ENCODE measurements at regions not wholly inside any gene's neighbourhood (a gene's known extent, or its start where the extent isn't known, plus 50 kb on each side); places are given as distances from the start of the nearest gene placed in this dataset.

- Histone ChIP-seq H3K4me1 (ENCODE audit: control insufficient read depth in 3 of 3, insufficient read depth in 2 of 3, low read depth in 1 of 3, low read length in 2 of 3) (no peaks in the 10 kb centered on the region), H3K27me3 (ENCODE audit: control insufficient read depth in 3 of 3, insufficient read depth in 3 of 3, low read length in 3 of 3) (no peaks in the 10 kb centered on the region), H3K36me3 (ENCODE audit: control insufficient read depth in 3 of 3, insufficient read depth in 2 of 3, low read depth in 1 of 3, low read length in 3 of 3) (no peaks in the 10 kb centered on the region), H3K4me3 (ENCODE audit: low read depth in 1 of 3, low read length in 3 of 3) (no peak overlapping the region), H3K9me3 (ENCODE audit: control insufficient read depth in 2 of 2, insufficient read depth in 1 of 2, low read depth in 1 of 2, low read length in 1 of 2) (no peaks in the 10 kb centered on the region), H3K27ac (ENCODE audit: low read depth in 1 of 3, low read length in 2 of 3) (no peak overlapping the region)
- DNase-seq (no peak), FAIRE-seq (no peak)
- 94 to 97% (median 94%) methylated on average over 1 of the region's 1 CpG for WGBS, 3 donors
These were observed 82.9 kb upstream of the CCDC85A start for GRCh38 chr2:56100791-56101312.

- Histone ChIP-seq H3K27ac (ENCODE audit: low read depth in 1 of 3, low read length in 2 of 3) (no peak overlapping the region), H3K36me3 (ENCODE audit: control insufficient read depth in 3 of 3, insufficient read depth in 2 of 3, low read depth in 1 of 3, low read length in 3 of 3) (no peaks in the 10 kb centered on the region), H3K27me3 (ENCODE audit: control insufficient read depth in 3 of 3, insufficient read depth in 3 of 3, low read length in 3 of 3) (no peaks in the 10 kb centered on the region), H3K9me3 (ENCODE audit: control insufficient read depth in 2 of 2, insufficient read depth in 1 of 2, low read depth in 1 of 2, low read length in 1 of 2) (no peaks in the 10 kb centered on the region), H3K4me3 (ENCODE audit: low read depth in 1 of 3, low read length in 3 of 3) (no peak overlapping the region), H3K4me1 (ENCODE audit: control insufficient read depth in 3 of 3, insufficient read depth in 2 of 3, low read depth in 1 of 3, low read length in 2 of 3) (no peaks in the 10 kb centered on the region)
- no peak for DNase-seq
- FAIRE-seq: no peak
- WGBS, 3 donors: 0 to 16% (median 4%) methylated on average over 1 of the region's 1 CpG
These were observed 81.7 kb upstream of the CCDC85A start for GRCh38 chr2:56102098-56102497.

- no peaks in the 10 kb centered on the region for H3K36me3 ChIP-seq (ENCODE audit: control insufficient read depth in 3 of 3, insufficient read depth in 2 of 3, low read depth in 1 of 3, low read length in 3 of 3)
- H3K27me3 ChIP-seq (ENCODE audit: control insufficient read depth in 3 of 3, insufficient read depth in 3 of 3, low read length in 3 of 3): no peaks in the 10 kb centered on the region
- no peak overlapping the region for H3K27ac ChIP-seq (ENCODE audit: low read depth in 1 of 3, low read length in 2 of 3)
- no peak for DNase-seq
- no peaks in the 10 kb centered on the region for H3K9me3 ChIP-seq (ENCODE audit: control insufficient read depth in 2 of 2, insufficient read depth in 1 of 2, low read depth in 1 of 2, low read length in 1 of 2)
- H3K4me3 ChIP-seq (ENCODE audit: low read depth in 1 of 3, low read length in 3 of 3): no peak overlapping the region
- WGBS, 3 donors: 72 to 83% (median 81%) methylated on average over 2 of the region's 2 CpGs
- no peak for FAIRE-seq
- no peaks in the 10 kb centered on the region for H3K4me1 ChIP-seq (ENCODE audit: control insufficient read depth in 3 of 3, insufficient read depth in 2 of 3, low read depth in 1 of 3, low read length in 2 of 3)
These were observed 80.9 kb upstream of the CCDC85A start for GRCh38 chr2:56102866-56103265.

- DNase-seq: no peak
- no peak for FAIRE-seq
- H3K4me1 ChIP-seq (ENCODE audit: control insufficient read depth in 3 of 3, insufficient read depth in 2 of 3, low read depth in 1 of 3, low read length in 2 of 3): no peaks in the 10 kb centered on the region
- H3K4me3 ChIP-seq (ENCODE audit: low read depth in 1 of 3, low read length in 3 of 3): no peak overlapping the region
- no peaks in the 10 kb centered on the region for H3K27me3 ChIP-seq (ENCODE audit: control insufficient read depth in 3 of 3, insufficient read depth in 3 of 3, low read length in 3 of 3)
- WGBS, 3 donors: 68 to 71% (median 68%) methylated on average over 1 of the region's 1 CpG
- no peaks in the 10 kb centered on the region for H3K9me3 ChIP-seq (ENCODE audit: control insufficient read depth in 2 of 2, insufficient read depth in 1 of 2, low read depth in 1 of 2, low read length in 1 of 2)
- no peaks in the 10 kb centered on the region for H3K36me3 ChIP-seq (ENCODE audit: control insufficient read depth in 3 of 3, insufficient read depth in 2 of 3, low read depth in 1 of 3, low read length in 3 of 3)
- no peak overlapping the region for H3K27ac ChIP-seq (ENCODE audit: low read depth in 1 of 3, low read length in 2 of 3)
These were observed 78.8 kb upstream of the CCDC85A start for GRCh38 chr2:56104962-56105361.

GRCh38 chr2:56107502-56108220, 76.1 kb upstream of the CCDC85A start:
- Histone ChIP-seq H3K4me3 (ENCODE audit: low read depth in 1 of 3, low read length in 3 of 3) (no peak overlapping the region), H3K27me3 (ENCODE audit: control insufficient read depth in 3 of 3, insufficient read depth in 3 of 3, low read length in 3 of 3) (no peaks in the 10 kb centered on the region), H3K4me1 (ENCODE audit: control insufficient read depth in 3 of 3, insufficient read depth in 2 of 3, low read depth in 1 of 3, low read length in 2 of 3) (no peaks in the 10 kb centered on the region), H3K9me3 (ENCODE audit: control insufficient read depth in 2 of 2, insufficient read depth in 1 of 2, low read depth in 1 of 2, low read length in 1 of 2) (no peaks in the 10 kb centered on the region), H3K36me3 (ENCODE audit: control insufficient read depth in 3 of 3, insufficient read depth in 2 of 3, low read depth in 1 of 3, low read length in 3 of 3) (no peaks in the 10 kb centered on the region), H3K27ac (ENCODE audit: low read depth in 1 of 3, low read length in 2 of 3) (no peak overlapping the region)
- no peak for FAIRE-seq
- no peak for DNase-seq
- WGBS, 3 donors: 55 to 67% (median 62%) methylated on average over 3 of the region's 3 CpGs

GRCh38 chr2:56108806-56109205, 75.0 kb upstream of the CCDC85A start:
- Histone ChIP-seq H3K4me1 (ENCODE audit: control insufficient read depth in 3 of 3, insufficient read depth in 2 of 3, low read depth in 1 of 3, low read length in 2 of 3) (no peaks in the 10 kb centered on the region), H3K9me3 (ENCODE audit: control insufficient read depth in 2 of 2, insufficient read depth in 1 of 2, low read depth in 1 of 2, low read length in 1 of 2) (no peaks in the 10 kb centered on the region), H3K27ac (ENCODE audit: low read depth in 1 of 3, low read length in 2 of 3) (no peak overlapping the region), H3K27me3 (ENCODE audit: control insufficient read depth in 3 of 3, insufficient read depth in 3 of 3, low read length in 3 of 3) (no peaks in the 10 kb centered on the region), H3K4me3 (ENCODE audit: low read depth in 1 of 3, low read length in 3 of 3) (no peak overlapping the region), H3K36me3 (ENCODE audit: control insufficient read depth in 3 of 3, insufficient read depth in 2 of 3, low read depth in 1 of 3, low read length in 3 of 3) (no peaks in the 10 kb centered on the region)
- DNase-seq: no peak
- WGBS, 3 donors: 40 to 45% (median 42%) methylated on average over 2 of the region's 2 CpGs
- FAIRE-seq: no peak

GRCh38 chr2:56109994-56110393, 73.8 kb upstream of the CCDC85A start:
- DNase-seq (no peak), FAIRE-seq (no peak)
- no peaks in the 10 kb centered on the region for H3K4me1 ChIP-seq (ENCODE audit: control insufficient read depth in 3 of 3, insufficient read depth in 2 of 3, low read depth in 1 of 3, low read length in 2 of 3)
- H3K27ac ChIP-seq (ENCODE audit: low read depth in 1 of 3, low read length in 2 of 3): no peak overlapping the region
- H3K9me3 ChIP-seq (ENCODE audit: control insufficient read depth in 2 of 2, insufficient read depth in 1 of 2, low read depth in 1 of 2, low read length in 1 of 2): no peaks in the 10 kb centered on the region
- no peaks in the 10 kb centered on the region for H3K36me3 ChIP-seq (ENCODE audit: control insufficient read depth in 3 of 3, insufficient read depth in 2 of 3, low read depth in 1 of 3, low read length in 3 of 3)
- H3K4me3 ChIP-seq (ENCODE audit: low read depth in 1 of 3, low read length in 3 of 3): no peak overlapping the region
- H3K27me3 ChIP-seq (ENCODE audit: control insufficient read depth in 3 of 3, insufficient read depth in 3 of 3, low read length in 3 of 3): no peaks in the 10 kb centered on the region

GRCh38 chr2:56113382-56113975, 70.3 kb upstream of the CCDC85A start:
- FAIRE-seq: no peak
- WGBS, 3 donors: 29 to 36% (median 33%) methylated on average over 4 of the region's 4 CpGs
- no peaks in the 10 kb centered on the region for H3K9me3 ChIP-seq (ENCODE audit: control insufficient read depth in 2 of 2, insufficient read depth in 1 of 2, low read depth in 1 of 2, low read length in 1 of 2)
- no peak for DNase-seq
- no peaks in the 10 kb centered on the region for H3K4me1 ChIP-seq (ENCODE audit: control insufficient read depth in 3 of 3, insufficient read depth in 2 of 3, low read depth in 1 of 3, low read length in 2 of 3)
- no peak overlapping the region for H3K4me3 ChIP-seq (ENCODE audit: low read depth in 1 of 3, low read length in 3 of 3)
- no peak overlapping the region for H3K27ac ChIP-seq (ENCODE audit: low read depth in 1 of 3, low read length in 2 of 3)
- H3K36me3 ChIP-seq (ENCODE audit: control insufficient read depth in 3 of 3, insufficient read depth in 2 of 3, low read depth in 1 of 3, low read length in 3 of 3): no peaks in the 10 kb centered on the region
- no peaks in the 10 kb centered on the region for H3K27me3 ChIP-seq (ENCODE audit: control insufficient read depth in 3 of 3, insufficient read depth in 3 of 3, low read length in 3 of 3)

- no peaks in the 10 kb centered on the region for H3K9me3 ChIP-seq (ENCODE audit: control insufficient read depth in 2 of 2, insufficient read depth in 1 of 2, low read depth in 1 of 2, low read length in 1 of 2)
- H3K27ac ChIP-seq (ENCODE audit: low read depth in 1 of 3, low read length in 2 of 3): no peak overlapping the region
- FAIRE-seq: no peak
- no peaks in the 10 kb centered on the region for H3K27me3 ChIP-seq (ENCODE audit: control insufficient read depth in 3 of 3, insufficient read depth in 3 of 3, low read length in 3 of 3)
- 62 to 72% (median 68%) methylated on average over 4 of the region's 4 CpGs for WGBS, 3 donors
- H3K4me1 ChIP-seq (ENCODE audit: control insufficient read depth in 3 of 3, insufficient read depth in 2 of 3, low read depth in 1 of 3, low read length in 2 of 3): no peaks in the 10 kb centered on the region
- H3K4me3 ChIP-seq (ENCODE audit: low read depth in 1 of 3, low read length in 3 of 3): no peak overlapping the region
- no peak for DNase-seq
- H3K36me3 ChIP-seq (ENCODE audit: control insufficient read depth in 3 of 3, insufficient read depth in 2 of 3, low read depth in 1 of 3, low read length in 3 of 3): no peaks in the 10 kb centered on the region
These were observed 66.0 kb upstream of the CCDC85A start for GRCh38 chr2:56117764-56118163.
